Neural crest cell (in vitro differentiated cells): ENCODE measurements at regions not wholly inside any gene's neighbourhood (a gene's known extent, or its start where the extent isn't known, plus 50 kb on each side); places are given as distances from the start of the nearest gene placed in this dataset.

Source experiments
- DNase-seq: peaks from one replicate; pipeline ENCODE4 v3.0.0; 2021; ENCODE audit warnings: low read depth, mixed read lengths, low spot score
- H3K27ac Mint-ChIP-seq: one replicate; pipeline ENCODE4 v1.8.0; 2021; ENCODE audit warnings: mild to moderate bottlenecking, mixed read lengths; ENCODE audit not compliant: unreplicated experiment
- H3K27me3 Mint-ChIP-seq: 2 replicates; pipeline ENCODE4 v1.8.0; 2021; ENCODE audit warnings: low read depth, mild to moderate bottlenecking, mixed read lengths
- H3K36me3 Mint-ChIP-seq: 2 replicates; pipeline ENCODE4 v1.8.0; 2021; ENCODE audit warnings: low read depth, mild to moderate bottlenecking, mixed read lengths
- H3K4me1 Mint-ChIP-seq: 2 replicates; pipeline ENCODE4 v1.8.0; 2021; ENCODE audit warnings: mixed read lengths
- H3K4me3 Mint-ChIP-seq: one replicate; pipeline ENCODE4 v1.8.0; 2021; ENCODE audit warnings: mild to moderate bottlenecking, mixed read lengths
- H3K9me3 Mint-ChIP-seq: 2 replicates; pipeline ENCODE4 v1.8.0; 2021; ENCODE audit warnings: mixed read lengths
- TF ChIP-seq, protein P1 (sequence below): fragments of 200-600 bp; sonication (generic); conservative IDR thresholded peaks from 2 replicates; pipeline ENCODE4 v1.5.0; 2021; ENCODE audit warnings: antibody characterized with exemption, mild to moderate bottlenecking

GRCh38 chr1:208455821-208456220 lies 211.6 kb upstream of the PLXNA2 start:
- H3K27me3 Mint-ChIP-seq = no peaks in the 10 kb centered on the region
- no peak overlapping the region for H3K4me3 Mint-ChIP-seq
- peaks cover 3% of the 10 kb centered on the region for H3K9me3 Mint-ChIP-seq
- H3K36me3 Mint-ChIP-seq = no peaks in the 10 kb centered on the region
- no peak overlapping the region for H3K27ac Mint-ChIP-seq
- H3K4me1 Mint-ChIP-seq = no peaks in the 10 kb centered on the region
- no peak for DNase-seq
- TF ChIP-seq, protein P1, sequence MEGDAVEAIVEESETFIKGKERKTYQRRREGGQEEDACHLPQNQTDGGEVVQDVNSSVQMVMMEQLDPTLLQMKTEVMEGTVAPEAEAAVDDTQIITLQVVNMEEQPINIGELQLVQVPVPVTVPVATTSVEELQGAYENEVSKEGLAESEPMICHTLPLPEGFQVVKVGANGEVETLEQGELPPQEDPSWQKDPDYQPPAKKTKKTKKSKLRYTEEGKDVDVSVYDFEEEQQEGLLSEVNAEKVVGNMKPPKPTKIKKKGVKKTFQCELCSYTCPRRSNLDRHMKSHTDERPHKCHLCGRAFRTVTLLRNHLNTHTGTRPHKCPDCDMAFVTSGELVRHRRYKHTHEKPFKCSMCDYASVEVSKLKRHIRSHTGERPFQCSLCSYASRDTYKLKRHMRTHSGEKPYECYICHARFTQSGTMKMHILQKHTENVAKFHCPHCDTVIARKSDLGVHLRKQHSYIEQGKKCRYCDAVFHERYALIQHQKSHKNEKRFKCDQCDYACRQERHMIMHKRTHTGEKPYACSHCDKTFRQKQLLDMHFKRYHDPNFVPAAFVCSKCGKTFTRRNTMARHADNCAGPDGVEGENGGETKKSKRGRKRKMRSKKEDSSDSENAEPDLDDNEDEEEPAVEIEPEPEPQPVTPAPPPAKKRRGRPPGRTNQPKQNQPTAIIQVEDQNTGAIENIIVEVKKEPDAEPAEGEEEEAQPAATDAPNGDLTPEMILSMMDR = no peak

- H3K27ac Mint-ChIP-seq = no peak overlapping the region
- peaks cover 3% of the 10 kb centered on the region for H3K9me3 Mint-ChIP-seq
- no peaks in the 10 kb centered on the region for H3K27me3 Mint-ChIP-seq
- TF ChIP-seq, protein P1 = no peak
- no peaks in the 10 kb centered on the region for H3K4me1 Mint-ChIP-seq
- DNase-seq = no peak
- no peak overlapping the region for H3K4me3 Mint-ChIP-seq
- H3K36me3 Mint-ChIP-seq = no peaks in the 10 kb centered on the region
These were observed 212.3 kb upstream of the PLXNA2 start for GRCh38 chr1:208456487-208456886.

DNA sequence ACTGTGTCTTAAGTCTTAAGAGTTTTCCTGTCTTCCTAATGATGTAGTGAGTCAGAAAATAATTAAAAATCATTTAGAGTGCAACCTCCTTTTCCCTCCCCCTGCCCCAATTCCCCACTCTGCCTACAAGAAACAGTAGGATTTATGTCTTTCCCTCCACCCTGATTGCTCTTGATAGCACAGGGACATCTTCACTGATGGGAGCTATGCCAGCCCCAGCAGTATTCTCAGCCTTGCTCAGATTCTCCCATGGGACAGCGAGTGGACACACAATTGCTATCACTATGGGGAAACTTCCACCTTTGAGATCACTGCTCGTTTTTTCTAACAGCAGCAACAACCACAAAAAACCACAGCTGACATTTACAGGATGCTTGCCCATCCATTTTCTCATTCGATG lies 216.6 kb upstream of the PLXNA2 start:
- Mint-ChIP-seq H3K27ac (no peak overlapping the region), H3K9me3 (peaks cover 5% of the 10 kb centered on the region), H3K27me3 (no peaks in the 10 kb centered on the region), H3K4me3 (no peak overlapping the region), H3K4me1 (no peaks in the 10 kb centered on the region), H3K36me3 (no peaks in the 10 kb centered on the region)
- DNase-seq = no peak
- TF ChIP-seq, protein P1 = no peak

DNA sequence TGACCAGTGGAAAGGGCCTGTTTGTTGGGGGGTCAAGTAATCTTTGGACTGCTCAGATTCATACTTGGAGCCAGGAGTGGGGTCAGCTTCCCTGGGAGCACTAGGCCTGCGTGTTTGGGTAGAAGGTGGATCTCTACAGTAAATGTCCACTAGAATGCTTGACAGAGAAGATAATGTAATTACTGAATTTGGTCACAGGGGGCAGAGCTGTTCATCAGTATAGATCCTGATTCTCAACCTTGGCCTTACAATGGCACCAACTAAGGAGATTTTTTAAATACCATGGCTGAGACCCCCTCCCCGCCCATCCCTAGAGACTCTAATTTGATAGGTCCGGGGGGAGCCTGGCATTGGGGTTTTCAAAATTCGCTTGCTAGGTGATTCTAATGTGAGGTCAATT lies 217.5 kb upstream of the PLXNA2 start:
- no peak for DNase-seq

GRCh38 chr1:208462761-208463160 lies 218.6 kb upstream of the PLXNA2 start:
- DNase-seq = no peak
- TF ChIP-seq, protein P1 = no peak
- peaks cover 5% of the 10 kb centered on the region for H3K9me3 Mint-ChIP-seq
- H3K4me3 Mint-ChIP-seq = no peak overlapping the region
- no peaks in the 10 kb centered on the region for H3K27me3 Mint-ChIP-seq
- no peak overlapping the region for H3K27ac Mint-ChIP-seq
- H3K36me3 Mint-ChIP-seq = no peaks in the 10 kb centered on the region
- H3K4me1 Mint-ChIP-seq = no peaks in the 10 kb centered on the region

More for the DNA sequence above, 217.5 kb upstream of the PLXNA2 start:
- Mint-ChIP-seq H3K27ac (no peak overlapping the region), H3K36me3 (no peaks in the 10 kb centered on the region), H3K9me3 (peaks cover 5% of the 10 kb centered on the region), H3K4me1 (no peaks in the 10 kb centered on the region), H3K4me3 (no peak overlapping the region), H3K27me3 (no peaks in the 10 kb centered on the region)
- TF ChIP-seq, protein P1 = peak; percentile 41

DNA sequence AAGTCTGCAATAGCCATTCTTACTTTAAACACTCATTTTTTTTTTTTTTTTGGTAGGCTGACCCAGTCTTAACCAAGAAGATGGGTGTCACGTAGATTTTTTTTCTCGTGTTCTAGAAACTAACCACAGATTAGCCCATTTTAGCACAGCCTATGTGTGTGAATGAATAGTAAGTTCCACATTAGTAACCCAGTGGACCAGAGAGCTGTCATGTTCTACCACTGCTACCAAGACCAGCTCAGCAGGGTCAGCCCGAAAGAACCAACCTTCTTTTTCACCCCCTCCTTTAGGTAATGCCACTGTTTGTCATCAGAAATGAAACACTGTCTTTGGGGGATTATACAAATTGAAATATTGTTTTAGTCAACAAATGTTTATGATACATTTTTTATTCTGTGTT lies 221.1 kb upstream of the PLXNA2 start:
- no peak overlapping the region for H3K4me3 Mint-ChIP-seq
- H3K9me3 Mint-ChIP-seq = peaks cover 2% of the 10 kb centered on the region
- TF ChIP-seq, protein P1 = no peak
- no peaks in the 10 kb centered on the region for H3K4me1 Mint-ChIP-seq
- no peak overlapping the region for H3K27ac Mint-ChIP-seq
- no peak for DNase-seq
- no peaks in the 10 kb centered on the region for H3K36me3 Mint-ChIP-seq
- H3K27me3 Mint-ChIP-seq = no peaks in the 10 kb centered on the region
